ACHN (cell line): ENCODE measurements at regions not wholly inside any gene's neighbourhood (a gene's known extent, or its start where the extent isn't known, plus 50 kb on each side); places are given as distances from the start of the nearest gene placed in this dataset.

Experiments used
- DNase-seq: peaks from one replicate; pipeline ENCODE4 v3.0.0-alpha.2; 2015
- in situ Hi-C: cut with HindIII; loops from 2 replicates; pipeline ENCODE4 v1.10.0; 2017; ENCODE audit warnings: low sequenced_read_pairs, low pct_ligation_motif_present, low pct_unique_long_range_greater_than_20kb

GRCh38 chr6:132967871-132968270 lies 153.5 kb downstream of the RPS12 start:
- in situ Hi-C loops = no loop called here
- DNase-seq = no peak

- no peak for DNase-seq
- in situ Hi-C loops = no loop called here
Observed at GRCh38 chr6:132968419-132968950, 154.1 kb downstream of the RPS12 start.

GRCh38 chr6:132969196-132969595 lies 154.8 kb downstream of the RPS12 start:
- DNase-seq = no peak
- in situ Hi-C loops = no loop called here

- in situ Hi-C loops = no loop called here
- DNase-seq = no peak
Observed at GRCh38 chr6:132971676-132972075, 157.3 kb downstream of the RPS12 start.

GRCh38 chr6:132972254-132972653 lies 157.9 kb downstream of the RPS12 start:
- no peak for DNase-seq
- in situ Hi-C loops = no loop called here

- in situ Hi-C loops = no loop called here
- no peak for DNase-seq
Observed at GRCh38 chr6:132972971-132973370, 158.6 kb downstream of the RPS12 start.

- no peak for DNase-seq
- in situ Hi-C loops = no loop called here
Observed at GRCh38 chr6:132973514-132973993, 159.2 kb downstream of the RPS12 start.

- DNase-seq = no peak
- in situ Hi-C loops = no loop called here
Observed at GRCh38 chr6:132974122-132974521, 159.8 kb downstream of the RPS12 start.

- in situ Hi-C loops = no loop called here
Observed at GRCh38 chr6:132977413-132977812, 163.0 kb downstream of the RPS12 start.

GRCh38 chr6:132978685-132979084 lies 164.3 kb downstream of the RPS12 start:
- in situ Hi-C loops = no loop called here
- no peak for DNase-seq

More at GRCh38 chr6:132977413-132977812, 163.0 kb downstream of the RPS12 start:
- DNase-seq = no peak

GRCh38 chr6:132993738-132994137 lies 179.4 kb downstream of the RPS12 start:
- DNase-seq = no peak
- in situ Hi-C loops = no loop called here

- no peak for DNase-seq
- in situ Hi-C loops = no loop called here
Observed at GRCh38 chr6:132995009-132995408, 180.6 kb downstream of the RPS12 start.

- in situ Hi-C loops = no loop called here
- DNase-seq = no peak
Observed at GRCh38 chr6:132995432-132995831, 181.1 kb downstream of the RPS12 start.

- in situ Hi-C loops = no loop called here
- no peak for DNase-seq
Observed at GRCh38 chr6:132998418-132998817, 184.0 kb downstream of the RPS12 start.

- DNase-seq = no peak
- in situ Hi-C loops = no loop called here
Observed at GRCh38 chr6:133001040-133001565, 186.7 kb downstream of the RPS12 start.

GRCh38 chr6:133004304-133004884 lies 190.0 kb downstream of the RPS12 start:
- in situ Hi-C loops = no loop called here
- DNase-seq = no peak

GRCh38 chr6:133012774-133013173 lies 198.4 kb downstream of the RPS12 start:
- in situ Hi-C loops = no loop called here
- DNase-seq = no peak

- no peak for DNase-seq
- in situ Hi-C loops = no loop called here
Observed at GRCh38 chr6:133016631-133017030, 202.3 kb downstream of the RPS12 start.

GRCh38 chr6:133017581-133017980 lies 203.2 kb downstream of the RPS12 start:
- in situ Hi-C loops = no loop called here
- DNase-seq = no peak

GRCh38 chr6:133026705-133027104 lies 212.3 kb downstream of the RPS12 start:
- DNase-seq = no peak
- in situ Hi-C loops = no loop called here
